Heart right ventricle (tissue), 16 donors: ENCODE measurements at regions not wholly inside any gene's neighbourhood (a gene's known extent, or its start where the extent isn't known, plus 50 kb on each side); places are given as distances from the start of the nearest gene placed in this dataset.

Experiments used
- ATAC-seq, 8 donors: fragments of 200-7000 bp; cut with Tn5 transposase; one replicate each; pipeline ENCODE4 v1.9.1; 2020; ENCODE audit warnings: mild to moderate bottlenecking in 8 of 8, moderate library complexity in 8 of 8, moderate number of reproducible peaks in 1 of 8
- DNase-seq, 2 donors: peaks; one replicate each; pipeline ENCODE4 v3.0.0-alpha.2; 2020
- H3K27ac ChIP-seq, 10 donors: fragments of 200-600 bp; sonication (generic) in 2 of 10; one replicate each; pipeline versions ENCODE4 v1.5.0 to v1.8.0; 2020 to 2022; ENCODE audit warnings: mild to moderate bottlenecking in 3 of 10
- H3K27me3 ChIP-seq, 7 donors: fragments of 200-600 bp; one replicate each; pipeline ENCODE4 v1.8.0; 2021 to 2022; ENCODE audit warnings: mild to moderate bottlenecking in 2 of 7
- H3K36me3 ChIP-seq, 9 donors: fragments of 200-600 bp; sonication (generic) in 1 of 9; one replicate each; pipeline versions ENCODE4 v1.5.0 to v1.8.0; 2020 to 2022; ENCODE audit warnings: mild to moderate bottlenecking in 2 of 9
- H3K4me1 ChIP-seq, 9 donors: fragments of 200-600 bp; sonication (generic) in 1 of 9; one replicate each; pipeline versions ENCODE4 v1.5.0 to v1.8.0; 2020 to 2022; ENCODE audit warnings: mild to moderate bottlenecking in 4 of 9
- H3K4me3 ChIP-seq, 10 donors: fragments of 200-600 bp; sonication (generic) in 2 of 10; one replicate each; pipeline versions ENCODE4 v1.5.0 to v1.8.0; 2020 to 2022; ENCODE audit warnings: mild to moderate bottlenecking in 7 of 10, moderate library complexity in 2 of 10
- H3K9me3 ChIP-seq, 11 donors: fragments of 200-600 bp in 10 of 11; sonication (generic) in 2 of 11; one replicate each; pipeline versions ENCODE4 v1.5.0 to v1.8.0; 2013 to 2022; ENCODE audit warnings: mild to moderate bottlenecking in 2 of 11, control low read depth in 1 of 11, moderate library complexity in 1 of 11
- CTCF ChIP-seq, 9 donors: fragments of 200-600 bp; sonication (generic) in 2 of 9; IDR thresholded peaks; one replicate each; pipeline versions ENCODE4 v1.5.0 to v1.8.0; 2021 to 2022; ENCODE audit warnings: antibody characterized with exemption in 9 of 9, mild to moderate bottlenecking in 5 of 9, moderate library complexity in 1 of 9
- WGBS, 2 donors: extraction: QIAGEN DNeasy Blood & Tissue Kit; methylation state at CpG; one replicate each; pipeline ENCODE4 v1.1.7; 2013; ENCODE audit warnings: inconsistent platforms in 1 of 2; 5-methylcytosine and 5-hydroxymethylcytosine counted together
- intact Hi-C, 10 donors: fragments of 100-400 bp; cut with DNase I; formaldehyde crosslinking; loops; one replicate each; pipeline versions ENCODE4 v1.11.1 to v1.14.2; 2022
- donor health status: Arrhythmogenic right ventricular cardiomyopathy.
- donor health status: ischemic (EF 13 %, LVEDD 7.1; RV severe dilation, severe dysfunction).
- donor health status: healthy with polysubstance abuse.
- donor health status: DM: no; HTN: yes; CAD: no.
- donor health status: DM: no; HTN: no; CAD: no.
- donor health status: ischemic (EF 25% LVEDD 6.9; RV normal size, moderate dysfunction).
- donor health status: ischemic (EF 25% LVEDD 5.7; RV mildly dilated, moderate dysfunction).
- donor health status: healthy.
- donor health status: DM: yes; HTN: yes; CAD: no.
- donor health status: Ischemic cardiomyopathy.
- donor health status: ischemic (EF 35%, LVEDD 5.7; RV mildly dilated, moderate dysfunction).
- donor health status: nonischemic (EF 11% LVEDD 7.7; RV severe dilation, severe dysfunction).
- donor health status: DM: yes; HTN: yes; CAD: no.
- donor health status: PGD.
- donor health status: ischemic (EF 29% LVEDD 5.4; RV normal size, mild dysfunction).
- donor health status: nonischemic (EF 23%, LVEDD 6.1; RV moderate dilation, normal function).

- H3K36me3 ChIP-seq = no peaks in the 10 kb centered on the region
- H3K4me3 ChIP-seq = no peak overlapping the region
- H3K27me3 ChIP-seq = no peaks in the 10 kb centered on the region
- WGBS, 2 donors = 81 to 87% methylated on average over 3 of the region's 3 CpGs
- H3K27ac ChIP-seq = no peak overlapping the region
- no peak for TF ChIP-seq CTCF (IDR thresholded peaks at IDR 0.05)
- intact Hi-C loops = no loop called here
- peaks cover 0 to 23% (median 0%) of the 10 kb centered on the region in 11 donors for H3K9me3 ChIP-seq
- H3K4me1 ChIP-seq = no peaks in the 10 kb centered on the region
- ATAC-seq (no peak), DNase-seq (no peak)
Observed at GRCh38 chr2:193463011-193463410, 1268.3 kb upstream of the TMEFF2 start.

- ATAC-seq = no peak
- H3K27ac ChIP-seq = no peak overlapping the region
- H3K27me3 ChIP-seq = no peaks in the 10 kb centered on the region
- no peaks in the 10 kb centered on the region for H3K4me1 ChIP-seq
- DNase-seq = no peak
- no peak for TF ChIP-seq CTCF (IDR thresholded peaks at IDR 0.05)
- peaks cover 0 to 23% (median 0%) of the 10 kb centered on the region in 11 donors for H3K9me3 ChIP-seq
- no peaks in the 10 kb centered on the region for H3K36me3 ChIP-seq
- no peak overlapping the region for H3K4me3 ChIP-seq
- intact Hi-C loops = no loop called here
- WGBS, 2 donors = 71 to 72% methylated on average over 2 of the region's 2 CpGs
Observed at GRCh38 chr2:193462411-193462810, 1267.7 kb upstream of the TMEFF2 start.

GRCh38 chr2:193461431-193461934, 1266.8 kb upstream of the TMEFF2 start:
- H3K27me3 ChIP-seq = no peaks in the 10 kb centered on the region
- intact Hi-C loops = no loop called here
- TF ChIP-seq CTCF (IDR thresholded peaks at IDR 0.05) = no peak

GRCh38 chr2:193446967-193447366, 1252.2 kb upstream of the TMEFF2 start:
- Histone ChIP-seq H3K9me3 (no peaks in the 10 kb centered on the region), H3K4me1 (no peaks in the 10 kb centered on the region), H3K4me3 (no peak overlapping the region), H3K27ac (no peak overlapping the region), H3K36me3 (no peaks in the 10 kb centered on the region), H3K27me3 (no peaks in the 10 kb centered on the region)
- 84 to 94% methylated on average over 2 of the region's 2 CpGs for WGBS, 2 donors
- ATAC-seq (no peak), DNase-seq (no peak)
- intact Hi-C loops = no loop called here
- TF ChIP-seq CTCF (IDR thresholded peaks at IDR 0.05) = no peak

More at GRCh38 chr2:193461431-193461934, 1266.8 kb upstream of the TMEFF2 start:
- H3K36me3 ChIP-seq = no peaks in the 10 kb centered on the region
- WGBS, 2 donors = 80 to 90% methylated on average over 2 of the region's 2 CpGs
- DNase-seq = no peak
- peaks cover 0 to 25% (median 0%) of the 10 kb centered on the region in 11 donors for H3K9me3 ChIP-seq
- H3K4me1 ChIP-seq = no peaks in the 10 kb centered on the region
- ATAC-seq = no peak
- no peak overlapping the region for H3K4me3 ChIP-seq
- H3K27ac ChIP-seq = no peak overlapping the region
